ENCODE measurements at regions not wholly inside any gene's neighbourhood (a gene's known extent, or its start where the extent isn't known, plus 50 kb on each side); places are given as distances from the start of the nearest gene placed in this dataset.

DNA sequence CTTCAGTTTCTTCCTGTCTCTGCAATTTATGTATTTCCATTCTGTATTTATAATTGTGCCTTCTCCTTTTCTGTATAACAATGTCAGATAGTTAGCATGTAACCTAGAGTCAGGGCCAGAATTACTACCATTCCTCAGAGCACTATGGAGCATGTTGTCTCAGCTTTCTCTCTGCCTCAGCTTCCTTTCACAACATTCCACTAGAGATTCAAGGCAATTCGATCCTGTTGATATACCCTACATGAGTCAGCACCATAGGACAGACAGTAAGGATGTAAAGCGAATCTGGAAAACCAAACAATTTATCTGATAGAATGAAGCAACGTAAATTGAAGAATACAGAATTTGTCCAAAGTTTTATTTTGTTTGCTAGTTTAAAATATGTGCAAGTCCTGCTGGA is 728.3 kb upstream of the SEMA6A start:
- peak; percentile 2 for DNase-seq (ENCODE audit: low read depth)

DNA sequence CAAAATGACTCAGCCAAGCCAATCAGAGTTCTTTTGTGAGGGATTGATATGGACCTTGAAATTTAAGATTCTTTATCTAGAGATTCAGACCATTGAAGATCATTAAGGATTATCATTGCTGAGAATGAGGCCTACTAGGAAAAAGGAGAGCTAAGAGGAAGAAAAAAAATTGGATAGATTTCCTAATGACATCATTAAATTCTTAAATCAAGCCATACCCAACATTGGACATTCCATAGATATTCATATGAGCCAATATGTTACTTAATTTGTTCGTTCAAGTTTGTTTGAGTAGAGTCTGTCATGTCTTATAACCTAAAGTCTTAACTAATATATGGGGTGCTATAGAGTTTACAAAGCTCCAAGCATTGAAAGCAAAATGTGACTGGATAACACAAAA is 727.9 kb upstream of the SEMA6A start:
- no peak for DNase-seq (ENCODE audit: low read depth)

DNA sequence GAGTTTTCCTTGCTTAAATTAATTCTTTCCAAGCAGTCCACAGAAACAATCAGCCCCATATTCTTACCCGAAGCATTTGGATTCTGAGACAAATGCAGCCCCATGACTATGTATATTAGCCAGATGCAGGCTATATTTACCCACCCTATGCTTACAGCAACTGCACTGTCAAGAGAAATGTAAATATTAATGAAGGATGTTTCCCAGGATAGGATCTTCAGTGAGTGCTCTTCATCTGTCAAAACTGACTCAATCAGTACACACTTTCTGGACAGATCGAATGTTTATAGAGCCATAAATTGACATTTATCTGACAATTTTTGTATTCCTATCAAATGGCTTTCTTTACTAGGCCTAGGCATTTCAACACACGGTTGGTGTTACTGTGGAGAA is 725.3 kb upstream of the SEMA6A start:
- no peak for DNase-seq (ENCODE audit: low read depth)

DNA sequence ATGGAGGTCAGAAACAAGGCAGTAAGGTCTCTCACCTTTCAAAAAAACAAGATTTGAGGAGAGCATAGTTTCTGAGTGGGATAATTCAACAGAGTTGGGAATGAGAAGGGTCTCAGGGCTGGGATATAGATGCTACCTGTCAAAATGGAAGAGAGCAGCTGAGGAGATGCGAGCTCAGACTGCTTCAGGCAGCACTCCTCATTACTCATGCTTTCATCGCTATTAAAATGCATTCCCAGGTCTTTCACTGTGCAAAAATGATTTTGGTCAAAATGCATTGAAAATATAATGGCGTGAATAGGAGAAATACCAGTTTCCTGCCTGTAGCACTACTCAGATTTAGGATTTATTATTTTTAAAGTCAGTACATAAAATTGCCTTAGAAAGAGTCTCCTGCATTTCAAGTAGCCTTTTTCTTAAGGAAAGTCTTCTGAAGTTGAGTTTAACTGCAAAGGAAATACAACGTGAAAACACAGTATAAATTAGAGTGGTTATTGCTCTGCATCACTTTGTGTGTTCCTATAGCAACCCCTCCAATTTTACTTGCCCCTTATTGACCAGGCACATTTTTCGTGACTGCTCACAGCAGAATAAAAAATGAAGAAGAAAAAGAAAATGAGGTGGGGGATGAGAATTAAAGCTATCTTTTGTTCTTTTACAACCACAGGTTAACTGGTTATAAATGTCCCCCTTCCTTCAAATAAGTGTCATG is 724.8 kb upstream of the SEMA6A start:
- DNase-seq (ENCODE audit: low read depth): no peak

DNA sequence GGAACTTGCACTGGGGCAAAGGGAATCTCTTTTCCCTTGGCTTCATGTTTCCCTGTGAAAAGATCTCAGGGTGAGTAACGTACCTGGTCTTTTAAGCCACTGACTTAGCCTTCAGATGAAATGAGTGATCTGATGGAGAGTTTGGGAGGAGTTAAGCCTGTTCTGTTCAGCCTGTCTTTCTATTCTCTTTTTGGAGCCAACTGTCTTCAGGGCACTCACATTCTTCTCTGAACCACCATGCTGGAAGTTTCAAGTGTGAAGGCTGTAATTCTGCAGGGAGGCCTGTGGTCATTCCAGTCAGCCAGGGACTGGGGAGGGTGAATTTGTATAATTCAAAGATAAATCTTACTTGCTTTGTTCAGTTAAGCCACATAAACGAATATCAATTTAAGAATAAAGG is 722.2 kb upstream of the SEMA6A start:
- DNase-seq (ENCODE audit: low read depth): no peak

DNA sequence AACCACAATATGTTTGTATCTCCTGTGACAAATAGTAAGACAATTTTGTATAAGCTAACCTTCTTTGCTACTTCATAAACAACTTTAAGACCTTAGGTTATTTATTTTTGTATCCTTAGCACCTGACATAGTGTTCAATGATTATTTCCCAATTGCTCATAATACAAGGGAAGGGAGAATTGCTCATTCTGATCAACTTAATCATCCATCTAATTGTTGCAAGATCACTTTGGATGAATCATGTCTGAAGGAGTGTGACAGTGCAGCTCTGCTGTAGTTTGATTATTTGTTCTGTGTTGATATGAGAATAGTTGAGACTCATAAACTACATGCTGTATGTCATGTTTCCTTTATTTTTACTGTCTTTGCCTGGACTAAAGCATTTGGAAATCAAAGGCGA is 721.3 kb upstream of the SEMA6A start:
- DNase-seq (ENCODE audit: low read depth): no peak

DNA sequence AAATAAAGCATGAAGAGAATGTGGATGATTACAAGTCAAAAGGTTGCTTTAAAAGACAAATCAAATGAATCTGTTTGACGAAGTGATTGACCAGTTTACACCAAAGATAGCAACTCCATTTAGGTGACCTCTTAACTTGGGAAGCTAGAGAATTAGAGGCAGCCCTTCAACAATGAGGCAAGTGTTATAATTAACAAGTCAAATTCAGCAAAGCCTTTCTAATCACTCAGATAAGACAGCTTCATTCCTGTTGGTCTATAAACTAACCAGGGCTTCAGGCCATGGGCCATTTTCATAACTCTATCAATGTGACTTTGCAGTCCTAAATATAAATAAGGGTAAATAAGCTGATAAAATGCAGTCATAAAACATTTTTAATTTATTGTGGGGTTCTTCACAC is 712.2 kb upstream of the SEMA6A start:
- no peak for DNase-seq (ENCODE audit: low read depth)

DNA sequence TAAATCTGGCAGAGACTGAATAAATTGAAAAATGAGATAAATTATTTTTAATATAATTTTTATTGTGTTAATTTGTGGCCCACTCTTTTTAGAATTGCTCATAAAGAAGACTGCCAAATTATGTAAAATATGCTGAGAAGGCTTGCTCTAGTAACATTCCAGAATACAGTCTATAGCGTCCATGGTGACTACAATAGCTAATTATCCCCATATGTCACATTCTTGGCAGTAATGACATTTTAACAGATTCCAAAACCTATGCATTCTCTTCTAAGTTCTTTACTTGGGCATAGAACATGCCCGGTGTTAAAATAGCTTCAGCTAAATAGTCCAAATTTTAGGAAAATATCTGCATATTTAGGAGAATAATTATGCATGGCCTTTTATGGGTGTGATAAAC is 697.0 kb upstream of the SEMA6A start:
- no peak for DNase-seq (ENCODE audit: low read depth)

DNA sequence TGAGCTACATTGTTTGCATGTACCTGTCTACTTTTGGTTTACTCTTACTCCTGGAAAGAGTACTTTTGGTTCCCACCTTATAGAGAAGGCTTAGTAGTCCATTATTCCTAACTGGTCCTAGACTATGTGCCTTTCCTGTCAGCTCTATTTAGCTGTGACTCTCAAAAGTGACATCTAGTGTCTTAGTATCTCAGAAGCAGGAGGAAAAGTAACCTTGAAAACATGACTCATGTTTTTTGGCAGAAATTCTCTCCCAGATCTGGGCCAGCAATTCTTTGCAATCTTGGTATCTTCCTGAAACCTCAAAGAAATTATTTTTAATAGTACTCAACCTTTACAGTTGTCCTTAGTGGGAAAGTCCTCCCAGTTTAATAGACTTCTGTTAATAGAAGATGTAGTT is 691.7 kb upstream of the SEMA6A start:
- no peak for DNase-seq (ENCODE audit: low read depth)

DNA sequence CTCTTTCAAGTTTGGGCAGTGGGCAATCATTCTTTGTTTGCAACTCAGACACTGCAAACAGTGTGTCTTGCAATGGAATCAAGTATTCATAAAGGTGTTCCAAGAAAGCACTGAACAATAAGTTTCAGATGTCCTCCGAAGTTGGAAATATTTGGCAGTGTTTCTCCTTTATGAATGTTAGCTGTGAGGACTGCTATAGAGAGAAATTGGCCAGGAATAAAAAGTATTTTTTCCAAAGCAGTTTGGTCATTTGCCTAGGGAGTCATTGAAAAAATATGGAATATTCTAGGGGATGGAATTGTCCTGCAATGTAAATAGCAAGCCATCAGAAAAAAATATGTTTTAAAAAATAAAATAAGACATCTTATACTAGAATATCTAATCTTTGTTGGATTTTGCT is 688.6 kb upstream of the SEMA6A start:
- no peak for DNase-seq (ENCODE audit: low read depth)

DNA sequence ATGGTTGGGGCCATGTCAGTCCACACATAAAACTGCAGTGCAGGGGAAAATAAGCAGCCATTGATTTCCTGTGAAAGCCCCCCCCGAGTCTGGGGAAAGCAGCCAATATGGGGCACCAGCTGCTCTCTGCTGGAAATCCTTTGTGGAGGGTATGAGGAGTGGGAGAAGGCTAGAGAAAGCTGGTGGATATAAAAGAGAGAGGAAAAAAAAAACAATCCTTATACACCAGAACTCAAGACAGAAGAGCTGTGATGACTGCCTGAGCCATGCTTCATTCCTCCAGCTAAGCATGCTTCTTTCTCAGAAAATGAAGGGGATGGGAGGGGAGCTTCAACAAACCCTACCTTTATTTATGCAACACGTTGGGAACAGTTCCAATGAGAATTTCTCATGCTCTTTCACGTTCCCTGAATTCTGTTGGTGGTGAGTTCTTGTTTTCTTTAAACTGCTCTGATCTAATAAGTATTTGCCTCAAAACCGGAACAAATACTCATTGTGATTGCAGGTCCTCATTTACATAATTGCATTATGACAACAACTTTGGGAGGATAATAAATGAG is 688.0 kb upstream of the SEMA6A start:
- no peak for DNase-seq (ENCODE audit: low read depth)

DNA sequence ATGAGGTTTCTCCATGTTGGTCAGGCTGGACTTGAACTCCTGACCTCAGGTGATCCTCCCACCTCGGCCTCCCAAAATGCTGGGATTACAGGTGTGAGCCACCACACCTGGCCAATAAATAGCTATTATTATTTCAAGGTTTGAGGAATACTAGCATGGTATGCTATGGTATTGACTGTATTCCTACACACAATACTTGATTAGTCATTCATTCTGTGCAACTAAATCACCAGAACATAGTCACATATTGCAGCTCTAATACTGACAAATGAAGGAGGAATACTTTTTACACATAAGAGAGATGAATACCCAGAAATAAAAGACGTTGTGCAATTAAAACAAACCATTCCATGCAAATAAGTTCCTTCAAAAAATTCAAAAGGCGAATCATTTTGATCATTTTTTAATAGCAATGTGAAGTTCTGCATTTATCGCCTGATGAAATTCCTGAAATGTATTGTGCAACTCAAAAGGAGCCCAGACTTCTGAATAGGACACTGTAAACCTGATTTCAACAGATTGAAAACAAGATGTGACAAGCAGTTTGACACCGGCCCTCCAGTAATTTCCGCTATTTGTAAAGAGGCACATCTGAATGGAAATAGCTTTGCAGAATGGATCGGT is 687.4 kb upstream of the SEMA6A start:
- DNase-seq (ENCODE audit: low read depth): no peak

DNA sequence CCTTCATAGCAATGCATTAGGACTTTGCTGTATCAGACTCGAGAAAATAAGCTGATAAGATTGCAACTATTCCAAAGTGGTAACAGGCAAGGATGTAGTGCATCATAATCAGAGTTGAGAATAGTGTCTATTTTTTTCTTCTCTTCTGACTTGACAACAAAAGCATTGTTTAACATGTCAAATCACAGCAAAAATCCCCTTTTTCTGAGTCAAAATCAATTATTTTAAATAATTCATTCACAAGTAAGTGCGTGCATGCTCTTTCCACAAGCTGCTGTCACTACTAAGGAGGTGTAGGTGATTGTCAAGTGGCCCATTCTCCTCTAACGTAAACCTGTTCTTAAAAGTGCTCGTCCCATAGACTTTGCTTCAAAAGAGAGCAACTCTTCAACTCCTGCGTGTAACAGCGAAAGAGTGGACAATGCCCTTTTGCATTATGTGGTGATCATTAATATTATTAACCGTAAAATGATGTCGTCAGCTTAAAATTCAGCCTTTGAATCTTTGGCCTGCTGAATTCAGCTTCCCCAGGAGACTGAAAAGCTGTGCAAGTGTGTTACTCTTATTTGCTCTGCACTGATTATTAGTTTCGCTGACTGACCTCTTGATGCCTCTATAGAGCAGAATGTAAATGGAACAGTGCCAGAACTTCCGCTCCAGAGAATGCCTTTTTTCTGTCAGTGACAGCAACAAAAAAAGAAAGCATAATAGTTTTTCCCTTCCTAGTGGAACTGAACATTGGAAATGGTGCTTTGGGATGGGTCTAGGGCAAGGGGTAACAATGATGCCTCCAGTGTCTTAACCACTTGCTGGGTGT is 680.8 kb upstream of the SEMA6A start:
- no peak for DNase-seq (ENCODE audit: low read depth)

DNA sequence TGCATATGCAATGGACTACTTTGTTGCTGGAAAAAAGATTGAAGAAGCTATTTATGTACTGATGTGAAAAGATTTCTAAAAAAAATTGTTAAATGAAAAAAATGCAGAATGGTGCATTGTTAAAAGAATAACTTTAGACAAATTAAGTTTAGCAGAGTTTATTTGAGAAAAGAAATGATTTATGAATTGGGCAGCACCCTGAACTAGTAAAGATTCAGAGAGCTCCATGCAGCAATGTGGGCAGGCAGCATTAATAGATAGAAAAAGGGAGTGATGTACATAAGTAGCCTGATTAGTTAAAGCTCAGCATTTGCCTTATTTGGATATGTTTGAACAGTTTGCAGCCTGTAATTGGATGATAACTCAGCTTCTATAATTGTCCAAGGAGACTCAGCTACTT is 677.9 kb upstream of the SEMA6A start:
- no peak for DNase-seq (ENCODE audit: low read depth)

DNA sequence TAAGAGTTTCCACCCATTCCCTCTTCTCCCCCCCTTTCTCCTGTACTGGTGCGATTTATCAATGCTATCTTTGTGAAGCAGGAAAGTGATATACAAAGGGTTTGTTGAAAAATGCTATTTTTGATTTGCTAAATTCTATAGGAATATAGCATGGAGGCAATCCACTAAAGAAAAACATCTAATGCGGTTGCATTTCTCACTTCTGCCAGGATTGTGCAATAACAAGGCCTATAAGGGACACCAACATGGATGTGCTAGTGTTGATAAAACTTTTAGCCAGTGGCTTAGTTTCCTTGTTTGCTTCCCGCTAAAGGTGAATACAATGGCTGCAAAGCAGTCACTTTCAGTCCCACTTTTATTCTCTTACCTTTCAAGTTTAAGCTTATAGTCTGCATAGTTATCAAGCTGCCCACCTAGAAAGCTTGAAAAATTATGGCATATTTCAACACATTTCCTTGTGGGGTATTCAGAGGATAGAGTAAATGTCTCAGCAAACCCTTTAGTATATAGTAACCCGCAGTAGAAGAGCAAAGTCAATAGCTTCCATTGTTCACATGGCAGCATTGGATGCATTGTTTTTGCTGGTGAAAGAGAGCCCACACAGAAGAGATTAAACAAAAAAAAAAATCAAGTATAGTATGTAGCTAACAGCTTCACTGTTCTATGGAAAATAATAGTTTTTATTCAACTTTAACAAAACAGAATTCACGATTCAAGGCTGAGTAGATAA is 674.6 kb upstream of the SEMA6A start:
- DNase-seq (ENCODE audit: low read depth): no peak

DNA sequence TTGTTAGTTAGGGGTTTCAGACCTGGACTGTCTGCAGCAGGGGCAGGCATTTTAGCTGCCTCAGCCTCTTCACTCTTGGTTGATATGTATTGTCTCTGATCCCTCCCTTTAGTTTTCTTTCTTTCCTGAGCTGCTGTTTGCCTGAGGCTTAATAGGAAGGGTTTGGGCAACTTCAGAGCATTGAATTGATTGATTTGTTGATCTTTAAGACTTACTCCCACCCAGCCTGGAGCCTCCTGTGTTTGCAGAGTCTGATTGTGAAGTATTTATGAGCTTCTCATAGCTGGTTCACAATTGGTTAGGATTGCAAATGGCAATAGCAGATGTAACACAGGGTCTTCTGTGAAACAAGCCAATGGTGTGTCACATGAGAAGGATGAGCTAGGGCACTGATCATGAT is 671.8 kb upstream of the SEMA6A start:
- no peak for DNase-seq (ENCODE audit: low read depth)

DNA sequence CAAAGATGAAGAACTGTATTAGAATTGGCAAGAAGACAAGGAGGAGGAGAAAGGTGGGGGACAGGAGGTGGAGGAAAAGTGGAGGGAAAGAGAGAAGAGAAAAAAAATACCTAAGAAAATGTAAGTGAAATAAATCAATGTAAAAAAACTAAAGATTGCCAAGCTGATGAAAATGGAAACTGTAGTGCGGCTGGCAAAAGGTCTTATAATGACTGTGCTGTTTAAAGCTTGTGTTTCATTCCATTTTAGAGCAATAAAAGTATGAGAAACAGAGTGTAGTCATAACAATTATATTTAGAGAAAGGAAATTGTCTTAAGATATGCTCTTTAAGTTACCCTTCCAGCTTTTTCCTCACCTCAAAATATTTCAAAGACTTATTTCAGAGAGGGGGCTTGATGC is 670.5 kb upstream of the SEMA6A start:
- DNase-seq (ENCODE audit: low read depth): no peak

DNA sequence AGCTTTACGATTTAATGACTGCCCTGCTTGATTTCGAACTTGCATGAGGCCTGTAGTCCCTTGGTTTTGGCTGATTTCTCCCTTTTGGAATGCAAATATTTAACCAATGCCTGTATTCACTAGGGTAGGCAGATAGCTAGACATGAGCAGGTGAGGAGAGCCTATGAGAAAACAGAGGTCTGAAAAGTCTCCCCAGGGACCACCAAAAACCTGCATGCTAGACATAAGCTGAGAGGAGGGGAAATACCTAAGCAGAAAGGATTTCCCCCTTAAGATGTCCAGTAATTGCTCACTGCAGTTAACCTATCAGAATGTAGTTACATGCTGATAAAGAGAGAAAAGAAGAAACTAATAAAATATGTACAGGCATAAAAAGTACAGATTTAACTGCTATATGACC is 667.4 kb upstream of the SEMA6A start:
- DNase-seq (ENCODE audit: low read depth): no peak

DNA sequence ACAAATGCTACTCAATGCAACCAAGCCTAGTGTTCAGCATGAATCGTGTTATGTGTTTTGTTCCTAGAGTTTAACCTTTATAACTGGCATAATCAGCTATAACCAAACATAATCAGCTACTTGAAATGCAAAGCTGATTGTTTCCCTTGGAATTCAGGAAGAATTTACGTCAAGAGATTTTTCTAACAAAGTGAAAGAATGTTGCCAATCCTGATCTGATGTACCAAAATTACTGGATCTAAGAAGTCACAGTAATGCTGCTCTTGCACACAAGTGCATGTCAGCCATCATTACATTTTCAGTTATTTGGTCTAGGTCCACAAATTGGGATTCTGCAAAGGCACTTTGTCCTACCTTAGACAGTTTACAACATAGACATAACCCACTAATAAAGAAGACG is 662.3 kb upstream of the SEMA6A start:
- DNase-seq (ENCODE audit: low read depth): no peak

DNA sequence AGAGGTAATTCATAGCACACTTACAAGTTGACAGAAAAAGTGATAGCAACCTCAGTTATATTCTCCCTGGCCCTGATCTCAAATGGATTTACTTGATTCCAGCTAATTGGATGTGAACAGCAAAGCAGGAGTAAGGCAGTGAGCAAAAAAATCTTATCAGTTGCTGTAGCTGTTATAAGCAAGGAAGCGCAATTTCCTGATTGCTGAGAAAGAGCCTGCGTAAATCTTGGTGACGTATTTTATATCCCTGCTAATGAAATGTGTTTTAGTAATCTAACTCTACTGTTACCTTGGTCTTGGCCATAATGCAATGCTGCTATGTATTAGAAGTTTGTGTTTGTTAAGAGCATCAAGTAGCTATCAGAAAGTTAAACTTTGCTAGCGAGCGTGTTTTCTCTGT is 661.2 kb upstream of the SEMA6A start:
- DNase-seq (ENCODE audit: low read depth): no peak

DNA sequence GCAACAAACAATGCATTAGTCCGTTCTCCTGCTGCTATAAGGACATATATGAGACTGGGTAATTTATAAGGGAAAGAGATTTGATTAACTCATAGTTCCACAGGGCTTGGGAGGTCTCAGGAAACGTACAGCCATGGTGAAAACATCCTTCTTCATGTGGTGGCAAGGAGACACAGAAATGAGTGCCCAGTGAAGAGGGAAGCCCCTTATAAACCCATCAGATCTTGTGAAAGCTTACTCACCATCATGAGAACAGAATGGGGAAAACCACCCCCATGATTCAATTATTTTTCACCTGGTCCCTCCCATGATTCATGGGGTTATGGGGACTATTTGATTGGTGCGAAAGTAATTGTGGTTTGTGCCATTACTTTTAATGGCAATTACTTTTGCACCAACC is 655.8 kb upstream of the SEMA6A start:
- DNase-seq (ENCODE audit: low read depth): no peak

DNA sequence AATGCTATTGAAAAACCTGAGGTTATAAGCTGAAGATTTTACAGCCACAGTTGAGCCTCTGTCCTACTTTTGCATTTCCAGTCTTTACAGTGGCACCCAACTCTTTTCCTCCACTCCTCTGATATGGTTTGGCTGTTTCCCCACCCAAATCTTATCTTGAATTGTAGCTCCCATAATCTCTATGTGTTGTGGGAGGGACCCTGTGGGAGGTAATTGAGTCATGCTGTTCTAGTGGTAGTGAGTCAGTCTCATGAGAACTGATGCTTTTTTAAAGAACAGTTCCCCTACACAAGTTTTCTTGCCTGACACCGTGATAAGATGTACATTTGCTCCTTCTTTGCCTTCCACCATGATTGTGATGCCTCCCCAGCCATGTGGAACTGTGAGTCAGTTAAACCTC is 646.1 kb upstream of the SEMA6A start:
- DNase-seq (ENCODE audit: low read depth): no peak

Data from fibroblast of gingiva (primary cell).